ENCODE measurements at regions not wholly inside any gene's neighbourhood (a gene's known extent, or its start where the extent isn't known, plus 50 kb on each side); places are given as distances from the start of the nearest gene placed in this dataset.

GRCh38 chr5:6861036-6861435 lies 147.8 kb downstream of the TENT4A start:
- no peak for TF ChIP-seq CTCF (IDR thresholded peaks at IDR 0.05)
- TF ChIP-seq CREM (CRISPR knock-in tag; IDR thresholded peaks at IDR 0.05) = no peak
- no peak for TF ChIP-seq E2F1 (CRISPR knock-in tag; IDR thresholded peaks at IDR 0.05)
- no peak for TF ChIP-seq ZNF138 (CRISPR knock-in tag; conservative IDR thresholded peaks at IDR 0.05)
- TF ChIP-seq ZNF512 (CRISPR knock-in tag; IDR thresholded peaks at IDR 0.05; ENCODE audit: borderline replicate concordance) = no peak
- no peak for TF ChIP-seq ZNF232 (CRISPR knock-in tag; IDR thresholded peaks at IDR 0.05)
- no peak for TF ChIP-seq GABPB1 (CRISPR knock-in tag; IDR thresholded peaks at IDR 0.05)
- TF ChIP-seq HMGXB4 (CRISPR knock-in tag; IDR thresholded peaks at IDR 0.05) = no peak
- TF ChIP-seq USF1 (CRISPR knock-in tag; IDR thresholded peaks at IDR 0.05) = no peak
- TF ChIP-seq ATF2 (CRISPR knock-in tag; IDR thresholded peaks at IDR 0.05; ENCODE audit: borderline replicate concordance, low read depth) = no peak
- no peak for TF ChIP-seq TP53 (CRISPR knock-in tag; IDR thresholded peaks at IDR 0.05)
- TF ChIP-seq ZMAT4 (CRISPR knock-in tag; IDR thresholded peaks at IDR 0.05) = no peak
